ENCODE measurements at regions not wholly inside any gene's neighbourhood (a gene's known extent, or its start where the extent isn't known, plus 50 kb on each side); places are given as distances from the start of the nearest gene placed in this dataset.

DNA sequence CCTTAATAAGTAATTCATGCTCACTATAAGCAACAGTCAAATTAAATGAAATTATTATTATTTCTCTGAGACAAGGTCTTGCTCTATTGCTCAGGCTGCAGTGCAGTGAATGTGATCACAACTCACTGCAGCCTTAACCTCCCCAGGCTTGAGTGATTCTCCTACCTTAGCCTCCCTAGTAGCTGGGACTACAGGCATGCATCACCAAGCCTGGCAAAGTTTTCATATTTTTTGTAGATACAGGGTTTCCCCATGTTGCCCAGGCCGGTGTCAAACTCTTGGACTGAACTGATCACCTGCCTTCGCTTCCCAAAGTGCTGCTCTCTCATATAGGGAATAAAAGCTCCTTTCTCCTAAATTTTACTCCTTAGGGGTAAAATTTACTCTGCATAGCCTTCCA, 74.9 kb upstream of the GAREM1 start:
- Histone ChIP-seq H3K27ac (ENCODE audit: low read length) (no peak overlapping the region), H3K9me3 (ENCODE audit: low read length) (no peaks in the 10 kb centered on the region), H3K4me2 (ENCODE audit: low read length) (no peak overlapping the region), H3K4me3 (ENCODE audit: low read length) (no peak overlapping the region), H3K36me3 (ENCODE audit: low read depth, low read length) (no peaks in the 10 kb centered on the region), H2AFZ (ENCODE audit: low read length) (no peak overlapping the region), H3K4me1 (ENCODE audit: insufficient read depth, low read length) (no peaks in the 10 kb centered on the region), H3K9ac (ENCODE audit: low read length) (no peak overlapping the region), H3K27me3 (ENCODE audit: low read length) (peaks cover 10% of the 10 kb centered on the region; the same call in 1 of the 2 replicates), H3K79me2 (ENCODE audit: low read length) (no peaks in the 10 kb centered on the region), H4K20me1 (ENCODE audit: low read length) (no peaks in the 10 kb centered on the region), H3K9me2 (replicated peaks; ENCODE audit: low read length) (no peaks in the 10 kb centered on the region), H3F3A (ENCODE audit: low read length, unreplicated experiment) (no peaks in the 10 kb centered on the region)
- ATAC-seq = no peak
- TF ChIP-seq EZH2phosphoT487 (IDR thresholded peaks at IDR 0.05; ENCODE audit: borderline replicate concordance, low read length) = no peak
- TF ChIP-seq, protein P1, sequence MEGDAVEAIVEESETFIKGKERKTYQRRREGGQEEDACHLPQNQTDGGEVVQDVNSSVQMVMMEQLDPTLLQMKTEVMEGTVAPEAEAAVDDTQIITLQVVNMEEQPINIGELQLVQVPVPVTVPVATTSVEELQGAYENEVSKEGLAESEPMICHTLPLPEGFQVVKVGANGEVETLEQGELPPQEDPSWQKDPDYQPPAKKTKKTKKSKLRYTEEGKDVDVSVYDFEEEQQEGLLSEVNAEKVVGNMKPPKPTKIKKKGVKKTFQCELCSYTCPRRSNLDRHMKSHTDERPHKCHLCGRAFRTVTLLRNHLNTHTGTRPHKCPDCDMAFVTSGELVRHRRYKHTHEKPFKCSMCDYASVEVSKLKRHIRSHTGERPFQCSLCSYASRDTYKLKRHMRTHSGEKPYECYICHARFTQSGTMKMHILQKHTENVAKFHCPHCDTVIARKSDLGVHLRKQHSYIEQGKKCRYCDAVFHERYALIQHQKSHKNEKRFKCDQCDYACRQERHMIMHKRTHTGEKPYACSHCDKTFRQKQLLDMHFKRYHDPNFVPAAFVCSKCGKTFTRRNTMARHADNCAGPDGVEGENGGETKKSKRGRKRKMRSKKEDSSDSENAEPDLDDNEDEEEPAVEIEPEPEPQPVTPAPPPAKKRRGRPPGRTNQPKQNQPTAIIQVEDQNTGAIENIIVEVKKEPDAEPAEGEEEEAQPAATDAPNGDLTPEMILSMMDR (conservative IDR thresholded peaks at IDR 0.05; ENCODE audit: low read depth, low read length) = no peak
- POLR2A ChIA-PET (ENCODE audit: unreplicated experiment) = no interaction called here
- CTCF ChIA-PET = no interaction called here
- intact Hi-C loops (cut with micrococcal nuclease) = loop anchor here (5.0 kb wide), 1 partner anchor 213 kb away; no protein-coding TSS in a partner anchor
- no TSS peak for BruUV-seq (replicated peaks)
- no peak for DNase-seq

DNA sequence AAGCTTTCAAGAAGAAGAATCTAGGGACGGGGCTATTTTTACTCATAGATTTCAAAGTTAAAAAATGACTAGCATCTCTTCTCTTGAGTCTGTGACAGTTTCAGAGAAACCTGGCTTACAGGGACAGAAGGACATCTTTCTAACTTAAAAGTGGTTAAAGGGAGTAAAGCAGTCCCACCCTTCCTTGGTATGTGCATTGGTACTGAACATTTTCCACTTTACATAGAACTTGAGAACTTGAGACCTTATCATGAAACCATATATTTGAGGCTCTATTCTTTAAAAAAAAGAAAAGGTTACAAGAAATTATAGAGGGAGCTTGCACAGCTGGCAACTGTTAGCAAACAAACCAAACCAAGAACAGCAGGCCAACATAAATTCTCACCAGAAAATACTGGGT, 73.4 kb upstream of the GAREM1 start:
- Histone ChIP-seq H3K27ac (ENCODE audit: low read length) (no peak overlapping the region), H3K4me2 (ENCODE audit: low read length) (no peak overlapping the region), H3K9me3 (ENCODE audit: low read length) (no peaks in the 10 kb centered on the region), H3K4me1 (ENCODE audit: insufficient read depth, low read length) (no peaks in the 10 kb centered on the region), H3K4me3 (ENCODE audit: low read length) (no peak overlapping the region), H3K9me2 (replicated peaks; ENCODE audit: low read length) (no peaks in the 10 kb centered on the region), H3K79me2 (ENCODE audit: low read length) (no peaks in the 10 kb centered on the region), H3K9ac (ENCODE audit: low read length) (no peak overlapping the region), H2AFZ (ENCODE audit: low read length) (no peak overlapping the region), H3K27me3 (ENCODE audit: low read length) (peaks cover 10% of the 10 kb centered on the region; the same call in 1 of the 2 replicates), H3K36me3 (ENCODE audit: low read depth, low read length) (no peaks in the 10 kb centered on the region), H3F3A (ENCODE audit: low read length, unreplicated experiment) (no peaks in the 10 kb centered on the region), H4K20me1 (ENCODE audit: low read length) (no peaks in the 10 kb centered on the region)
- ChIA-PET CTCF (interaction anchor here (0.7 kb wide), 1 partner anchor 288 kb away, joined by 4 read pairs; no protein-coding TSS in a partner anchor), POLR2A (ENCODE audit: unreplicated experiment) (no interaction called here)
- intact Hi-C loops (cut with micrococcal nuclease) = no loop called here
- ATAC-seq (no peak), DNase-seq (no peak)
- TF ChIP-seq EZH2 (IDR thresholded peaks at IDR 0.05; ENCODE audit: low read length, unreplicated experiment) (no peak), EZH2phosphoT487 (IDR thresholded peaks at IDR 0.05; ENCODE audit: borderline replicate concordance, low read length) (no peak)
- TF ChIP-seq, protein P1 (conservative IDR thresholded peaks at IDR 0.05; ENCODE audit: low read depth, low read length) = no peak
- no TSS peak for BruUV-seq (replicated peaks)

DNA sequence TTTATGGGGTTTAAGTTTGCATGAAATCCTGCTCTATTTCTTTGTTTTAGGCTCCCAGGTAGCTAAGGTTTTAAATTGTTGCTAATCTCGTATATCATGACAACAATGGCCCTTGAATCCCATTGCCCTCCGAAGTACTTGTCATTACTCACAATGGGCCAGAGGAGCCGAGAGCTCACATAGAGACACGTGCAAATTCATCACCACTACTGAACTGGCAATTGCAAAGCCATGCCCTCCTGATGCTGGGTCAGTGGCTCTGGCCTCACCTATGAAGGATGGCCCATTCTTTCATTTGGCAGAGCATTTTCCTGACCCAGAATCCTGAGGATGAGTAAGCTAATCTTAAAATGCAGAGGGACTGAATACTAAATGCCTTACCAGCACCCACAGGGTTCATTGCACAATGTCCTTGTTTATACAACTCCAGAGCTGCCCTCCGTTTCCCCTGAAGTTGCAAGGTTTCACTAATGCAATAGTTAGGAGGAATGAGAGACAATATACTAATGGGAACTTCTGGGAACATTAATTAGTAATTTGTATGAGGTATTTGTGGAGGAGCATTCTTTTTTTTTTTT, 71.6 kb upstream of the GAREM1 start:
- Histone ChIP-seq H3K9me2 (replicated peaks; ENCODE audit: low read length) (no peaks in the 10 kb centered on the region), H4K20me1 (ENCODE audit: low read length) (no peaks in the 10 kb centered on the region), H3K4me1 (ENCODE audit: insufficient read depth, low read length) (no peaks in the 10 kb centered on the region), H3F3A (ENCODE audit: low read length, unreplicated experiment) (no peaks in the 10 kb centered on the region), H3K27ac (ENCODE audit: low read length) (no peak overlapping the region), H3K27me3 (ENCODE audit: low read length) (peaks cover 10% of the 10 kb centered on the region; the same call in 1 of the 2 replicates), H3K4me3 (ENCODE audit: low read length) (no peak overlapping the region), H3K9ac (ENCODE audit: low read length) (no peak overlapping the region), H3K36me3 (ENCODE audit: low read depth, low read length) (no peaks in the 10 kb centered on the region), H3K4me2 (ENCODE audit: low read length) (no peak overlapping the region), H3K79me2 (ENCODE audit: low read length) (no peaks in the 10 kb centered on the region), H2AFZ (ENCODE audit: low read length) (no peak overlapping the region), H3K9me3 (ENCODE audit: low read length) (no peaks in the 10 kb centered on the region)
- no peak for ATAC-seq
- ChIA-PET CTCF (no interaction called here), POLR2A (ENCODE audit: unreplicated experiment) (no interaction called here)
- BruUV-seq (replicated peaks) = no TSS peak
- intact Hi-C loops (cut with micrococcal nuclease) = no loop called here
- TF ChIP-seq EZH2phosphoT487 (IDR thresholded peaks at IDR 0.05; ENCODE audit: borderline replicate concordance, low read length) (no peak), EZH2 (IDR thresholded peaks at IDR 0.05; ENCODE audit: low read length, unreplicated experiment) (no peak)
- TF ChIP-seq, protein P1 (conservative IDR thresholded peaks at IDR 0.05; ENCODE audit: low read depth, low read length) = no peak
- no peak for DNase-seq
